H1 (cell line): ENCODE measurements at regions not wholly inside any gene's neighbourhood (a gene's known extent, or its start where the extent isn't known, plus 50 kb on each side); places are given as distances from the start of the nearest gene placed in this dataset.

Experiments
- CTCF ChIA-PET: fragments of 300-600 bp; sonication (Branson Sonifier 250); formaldehyde crosslinking; loops from one replicate; lab custom pipeline; 2021; ENCODE audit not compliant: partially characterized antibody; lab: Charles Lee
- POLR2A ChIA-PET: fragments of 300-600 bp; sonication (Branson Sonifier 250); formaldehyde crosslinking; loops from one replicate; lab custom pipeline; 2021; ENCODE audit warnings: inconsistent platforms; ENCODE audit not compliant: partially characterized antibody; lab: Charles Lee
- DNase-seq, 2 experiments: peaks; one replicate each; pipeline versions ENCODE4 v3.0.0 to v3.0.0-alpha.2; 2010 to 2022; ENCODE audit warnings: low spot score in 2 of 2, low read depth in 1 of 2, mixed read lengths in 1 of 2
- FAIRE-seq: peaks from 2 replicates; lab custom pipeline; 2011; peaks lifted over from hg19 to GRCh38; lab: Jason Lieb, UNC
- H2AFZ ChIP-seq: 2 replicates; pipeline ENCODE4 v1.8.1; 2012; ENCODE audit warnings: low read length, inconsistent platforms
- H2AK5ac ChIP-seq: 2 replicates; pipeline ENCODE4 v1.6.1; 2013; ENCODE audit warnings: low read depth, low read length
- H2BK120ac ChIP-seq: replicated peaks from 2 replicates; pipeline ENCODE3; 2013; ENCODE audit warnings: low read depth, low read length, inconsistent platforms
- H2BK12ac ChIP-seq: 2 replicates; pipeline ENCODE4 v1.6.1; 2013; ENCODE audit warnings: low read depth, low read length
- H2BK15ac ChIP-seq: 2 replicates; pipeline ENCODE4 v1.6.1; 2013; ENCODE audit warnings: low read length
- H2BK20ac ChIP-seq: 2 replicates; pipeline ENCODE4 v1.6.1; 2013; ENCODE audit warnings: low read length
- H2BK5ac ChIP-seq: 2 replicates; pipeline ENCODE4 v1.6.1; 2013; ENCODE audit warnings: low read depth, low read length
- H3K14ac ChIP-seq: 2 replicates; pipeline ENCODE4 v1.6.1; 2013; ENCODE audit warnings: inconsistent platforms; ENCODE audit not compliant: insufficient read length
- H3K18ac ChIP-seq: 2 replicates; pipeline ENCODE4 v1.6.1; 2013; ENCODE audit warnings: low read length; ENCODE audit errors: extremely low read depth
- H3K23ac ChIP-seq: 2 replicates; pipeline ENCODE4 v1.6.1; 2013; ENCODE audit warnings: inconsistent platforms; ENCODE audit not compliant: insufficient read length
- H3K23me2 ChIP-seq: 2 replicates; pipeline ENCODE4 v1.6.1; 2013; ENCODE audit warnings: low read depth, low read length
- H3K27ac ChIP-seq: 2 replicates; pipeline ENCODE4 v1.6.1; 2011; ENCODE audit warnings: low read depth, low read length, inconsistent platforms
- H3K27me3 ChIP-seq, 4 experiments: replicated peaks in 1 of 4; 1 replicate in 1 of 4; 2 replicates in 3 of 4; pipeline versions ENCODE4 v1.6.1 to v1.8.1; 2011 to 2013; ENCODE audit warnings: low read length in 3 of 4, mild to moderate bottlenecking in 3 of 4, inconsistent platforms in 2 of 4, mixed read lengths in 2 of 4, moderate library complexity in 1 of 4; ENCODE audit not compliant: control insufficient read depth in 3 of 4, insufficient read depth in 3 of 4; ENCODE audit errors: extremely low read depth in 1 of 4
- H3K36me3 ChIP-seq, 4 experiments: 2 replicates each; pipeline versions ENCODE4 v1.6.1 to v1.8.1; 2011 to 2013; ENCODE audit warnings: mild to moderate bottlenecking in 4 of 4, low read length in 3 of 4, moderate library complexity in 2 of 4, control low read depth in 1 of 4, inconsistent platforms in 1 of 4; ENCODE audit not compliant: insufficient read depth in 4 of 4, control insufficient read depth in 2 of 4
- H3K4ac ChIP-seq: replicated peaks from 2 replicates; pipeline ENCODE3; 2013; ENCODE audit warnings: low read length, low read depth, mixed read lengths, inconsistent platforms; ENCODE audit not compliant: insufficient read length
- H3K4me1 ChIP-seq, 4 experiments: replicated peaks in 1 of 4; 1 replicate in 1 of 4; 2 replicates in 3 of 4; pipeline versions ENCODE4 v1.6.1 to v1.8.1; 2011 to 2013; ENCODE audit warnings: low read length in 3 of 4, inconsistent platforms in 2 of 4, mixed read lengths in 1 of 4; ENCODE audit not compliant: insufficient read depth in 4 of 4, control insufficient read depth in 3 of 4
- H3K4me2 ChIP-seq, 2 experiments: 2 replicates each; pipeline versions ENCODE4 v1.6.1 to v1.8.1; 2011 to 2013; ENCODE audit warnings: low read depth in 2 of 2, low read length in 2 of 2, control low read depth in 1 of 2, inconsistent platforms in 1 of 2, mild to moderate bottlenecking in 1 of 2; ENCODE audit not compliant: insufficient read depth in 1 of 2
- H3K4me3 ChIP-seq, 4 experiments: fragments of 200-600, 300-600 bp in 1 of 4; sonication (generic), shearing (Covaris generic), sonication (Bioruptor Twin) in 1 of 4; 2 replicates each; pipeline versions ENCODE4 v1.5.1 to v1.8.1; 2011 to 2016; ENCODE audit warnings: low read length in 4 of 4, low read depth in 3 of 4, control low read depth in 2 of 4, inconsistent platforms in 2 of 4, mild to moderate bottlenecking in 2 of 4, mixed read lengths in 1 of 4, moderate library complexity in 1 of 4; ENCODE audit not compliant: insufficient read depth in 2 of 4; ENCODE audit errors: extremely low read depth in 1 of 4
- H3K56ac ChIP-seq: replicated peaks from 2 replicates; pipeline ENCODE3; 2013; ENCODE audit warnings: low read depth, mild to moderate bottlenecking, mixed read lengths, low read length, inconsistent platforms; ENCODE audit not compliant: insufficient read length
- H3K79me1 ChIP-seq: 2 replicates; pipeline ENCODE4 v1.6.1; 2013; ENCODE audit warnings: low read depth, low read length, control low read depth
- H3K79me2 ChIP-seq, 2 experiments: 2 replicates each; pipeline versions ENCODE4 v1.6.1 to v1.8.1; 2012 to 2013; ENCODE audit warnings: low read length in 2 of 2, mild to moderate bottlenecking in 2 of 2, inconsistent platforms in 1 of 2; ENCODE audit not compliant: insufficient read depth in 2 of 2, control insufficient read depth in 1 of 2
- H3K9ac ChIP-seq, 4 experiments: replicated peaks in 1 of 4; 1 replicate in 1 of 4; 2 replicates in 3 of 4; pipeline versions ENCODE4 v1.6.1 to v1.8.1; 2011 to 2013; ENCODE audit warnings: low read depth in 3 of 4, low read length in 3 of 4, control low read depth in 2 of 4, mild to moderate bottlenecking in 2 of 4, moderate library complexity in 2 of 4, inconsistent platforms in 1 of 4; ENCODE audit errors: extremely low read depth in 1 of 4
- H3K9me3 ChIP-seq, 2 experiments: 2 replicates each; pipeline versions ENCODE4 v1.6.1 to v1.8.1; 2012 to 2013; ENCODE audit warnings: mild to moderate bottlenecking in 2 of 2, moderate library complexity in 2 of 2, control low read depth in 1 of 2, inconsistent platforms in 1 of 2, low read depth in 1 of 2, low read length in 1 of 2, mixed read lengths in 1 of 2; ENCODE audit not compliant: insufficient read depth in 2 of 2
- H4K20me1 ChIP-seq, 2 experiments: replicated peaks in 1 of 2; 2 replicates each; pipeline versions ENCODE3 to v1.8.1; 2011 to 2013; ENCODE audit warnings: inconsistent platforms in 2 of 2, low read length in 2 of 2, mild to moderate bottlenecking in 1 of 2; ENCODE audit not compliant: insufficient read depth in 2 of 2, control insufficient read depth in 1 of 2
- H4K5ac ChIP-seq: 2 replicates; pipeline ENCODE4 v1.6.1; 2013; ENCODE audit warnings: low read length, low read depth, mixed read lengths, inconsistent platforms; ENCODE audit not compliant: insufficient read length
- H4K8ac ChIP-seq: 2 replicates; pipeline ENCODE4 v1.8.0; 2013; ENCODE audit warnings: mild to moderate bottlenecking, moderate library complexity, low read length, inconsistent platforms; ENCODE audit not compliant: insufficient read depth; ENCODE audit errors: extremely low read depth
- H4K91ac ChIP-seq: replicated peaks from 2 replicates; pipeline ENCODE3; 2013; ENCODE audit warnings: low read length, mixed read lengths, inconsistent platforms; ENCODE audit not compliant: insufficient read length
- BRCA1 ChIP-seq: IDR thresholded peaks from 2 replicates; pipeline ENCODE4 v1.6.1; 2012; ENCODE audit warnings: low read depth, low read length, improper control_type of control experiment
- CEBPB ChIP-seq: IDR thresholded peaks from 2 replicates; pipeline ENCODE4 v1.6.1; 2012; ENCODE audit warnings: low read depth, low read length
- EZH2 ChIP-seq: fragments of 200-600 bp; sonication (generic); IDR thresholded peaks from 2 replicates; pipeline ENCODE4 v1.7.1; 2012; ENCODE audit warnings: low read depth, mild to moderate bottlenecking, moderate library complexity, low read length, inconsistent platforms; ENCODE audit not compliant: severe bottlenecking
- FOSL1 ChIP-seq: IDR thresholded peaks from 2 replicates; pipeline ENCODE4 v1.6.1; 2011; ENCODE audit warnings: mild to moderate bottlenecking, low read depth, low read length, moderate library complexity; ENCODE audit not compliant: insufficient read depth
- GABPA ChIP-seq: IDR thresholded peaks from 2 replicates; pipeline ENCODE4 v1.6.1; 2011; ENCODE audit warnings: mild to moderate bottlenecking, low read length, moderate library complexity, borderline replicate concordance; ENCODE audit not compliant: insufficient read depth
- MAX ChIP-seq: IDR thresholded peaks from 2 replicates; pipeline ENCODE4 v1.6.1; 2012; ENCODE audit warnings: inconsistent platforms
- RFX5 ChIP-seq: IDR thresholded peaks from 2 replicates; pipeline ENCODE4 v1.6.1; 2011; ENCODE audit warnings: low read depth, low read length, improper control_type of control experiment, borderline replicate concordance
- SAP30 ChIP-seq: fragments of 300-600 bp; sonication (generic); IDR thresholded peaks from 2 replicates; pipeline ENCODE4 v1.7.1; 2012; ENCODE audit warnings: low read length, moderate library complexity, mild to moderate bottlenecking, inconsistent platforms; ENCODE audit not compliant: insufficient read depth, insufficient replicate concordance

GRCh38 chr3:153567556-153567955 is 405.5 kb downstream of the RAP2B start:
- Histone ChIP-seq H4K8ac (no peak overlapping the region), H3K79me1 (no peaks in the 10 kb centered on the region), H3K4me3 (no peak overlapping the region), H3K4ac (no peak overlapping the region), H3K4me1 (peaks cover 0 to under 1% (median 0%) of the 10 kb centered on the region in 4 experiments; a peak in 1 of 7 replicates), H3K79me2 (no peaks in the 10 kb centered on the region), H2BK20ac (no peak overlapping the region)
- TF ChIP-seq SAP30 (no peak), CEBPB (no peak), BRCA1 (no peak), EZH2 (no peak), RFX5 (no peak), GABPA (no peak), FOSL1 (no peak), MAX (no peak)
- TF ChIP-seq, all 59 proteins: peak for 0
- H3K36me3 ChIP-seq: no peaks in the 10 kb centered on the region
- H3K14ac ChIP-seq: no peak overlapping the region
- DNase-seq: no peak
- ChIA-PET POLR2A (no interaction called here), CTCF (no interaction called here)
- H2AFZ ChIP-seq: no peak overlapping the region
- no peak overlapping the region for H3K9ac ChIP-seq
- no peaks in the 10 kb centered on the region for H3K27me3 ChIP-seq
- H2BK12ac ChIP-seq: no peak overlapping the region
- no peak overlapping the region for H2BK120ac ChIP-seq
- H3K56ac ChIP-seq: no peak overlapping the region
- no peaks in the 10 kb centered on the region for H4K20me1 ChIP-seq
- H3K23ac ChIP-seq: no peak overlapping the region
- H4K91ac ChIP-seq: no peak overlapping the region
- no peak overlapping the region for H3K4me2 ChIP-seq
- H4K5ac ChIP-seq: no peak overlapping the region
- no peak overlapping the region for H2BK5ac ChIP-seq
- no peak overlapping the region for H2AK5ac ChIP-seq
- no peak overlapping the region for H2BK15ac ChIP-seq
- H3K18ac ChIP-seq: no peak overlapping the region
- peaks cover 18 to 20% of the 10 kb centered on the region in 2 experiments for H3K9me3 ChIP-seq
- no peak for FAIRE-seq
- no peak overlapping the region for H3K27ac ChIP-seq
- H3K23me2 ChIP-seq: no peaks in the 10 kb centered on the region
